Astrocyte (in vitro differentiated cells and primary cell): ENCODE measurements at regions not wholly inside any gene's neighbourhood (a gene's known extent, or its start where the extent isn't known, plus 50 kb on each side); places are given as distances from the start of the nearest gene placed in this dataset.

Experiments used
- DNase-seq: peaks from one replicate; pipeline ENCODE4 v3.0.0-alpha.2; 2010; ENCODE audit warnings: low read depth
- FAIRE-seq: peaks from 2 replicates; lab custom pipeline; 2011; peaks lifted over from hg19 to GRCh38; lab: Jason Lieb, UNC
- H2AFZ ChIP-seq: 2 replicates; pipeline ENCODE4 v1.6.0; 2012; ENCODE audit warnings: low read depth, low read length, inconsistent platforms
- H3K27ac ChIP-seq: 2 replicates; pipeline ENCODE4 v1.5.1; 2011; ENCODE audit warnings: low read depth, low read length, inconsistent platforms
- H3K27me3 ChIP-seq: 2 replicates; pipeline ENCODE4 v1.6.0; 2011; ENCODE audit warnings: low read length, inconsistent platforms; ENCODE audit not compliant: insufficient read depth
- H3K36me3 ChIP-seq: 2 replicates; pipeline ENCODE4 v1.5.1; 2011; ENCODE audit warnings: low read length, inconsistent platforms; ENCODE audit not compliant: insufficient read depth
- H3K4me1 ChIP-seq: 2 replicates; pipeline ENCODE4 v1.5.1; 2011; ENCODE audit warnings: low read length, inconsistent platforms; ENCODE audit not compliant: insufficient read depth
- H3K4me2 ChIP-seq: 2 replicates; pipeline ENCODE4 v1.6.0; 2012; ENCODE audit warnings: low read length, inconsistent platforms
- H3K4me3 ChIP-seq: 2 replicates; pipeline ENCODE4 v1.5.1; 2011; ENCODE audit warnings: low read depth, mild to moderate bottlenecking, low read length, inconsistent platforms; ENCODE audit not compliant: insufficient read depth
- H3K79me2 ChIP-seq: 2 replicates; pipeline ENCODE4 v1.6.0; 2012; ENCODE audit warnings: mild to moderate bottlenecking, low read length, inconsistent platforms; ENCODE audit not compliant: insufficient read depth
- H3K9ac ChIP-seq: 2 replicates; pipeline ENCODE4 v1.6.0; 2012; ENCODE audit warnings: mild to moderate bottlenecking, low read length, inconsistent platforms
- H3K9me3 ChIP-seq: 2 replicates; pipeline ENCODE4 v1.5.1; 2012; ENCODE audit warnings: low read depth, mild to moderate bottlenecking, low read length, inconsistent platforms; ENCODE audit not compliant: insufficient read depth
- H4K20me1 ChIP-seq: 2 replicates; pipeline ENCODE4 v1.6.0; 2012; ENCODE audit warnings: low read length, inconsistent platforms; ENCODE audit not compliant: insufficient read depth
- H3K27ac Mint-ChIP-seq: one replicate; pipeline ENCODE4 v1.8.0; 2021; ENCODE audit warnings: mild to moderate bottlenecking, mixed read lengths; ENCODE audit not compliant: unreplicated experiment
- H3K27me3 Mint-ChIP-seq: one replicate; pipeline ENCODE4 v1.8.0; 2021; ENCODE audit warnings: low read depth, mixed read lengths; ENCODE audit not compliant: unreplicated experiment
- H3K36me3 Mint-ChIP-seq: one replicate; pipeline ENCODE4 v1.8.0; 2021; ENCODE audit warnings: low read depth, mixed read lengths; ENCODE audit not compliant: unreplicated experiment
- H3K4me1 Mint-ChIP-seq: one replicate; pipeline ENCODE4 v1.8.0; 2021; ENCODE audit warnings: low read depth, mixed read lengths; ENCODE audit not compliant: unreplicated experiment
- H3K4me3 Mint-ChIP-seq: one replicate; pipeline ENCODE4 v1.8.0; 2021; ENCODE audit warnings: mild to moderate bottlenecking, moderate library complexity, mixed read lengths; ENCODE audit not compliant: unreplicated experiment
- H3K9me3 Mint-ChIP-seq: one replicate; pipeline ENCODE4 v1.8.0; 2021; ENCODE audit warnings: mild to moderate bottlenecking, mixed read lengths; ENCODE audit not compliant: unreplicated experiment
- CTCF ChIP-seq: IDR thresholded peaks from 2 replicates; pipeline ENCODE4 v1.5.1; 2011; ENCODE audit warnings: low read depth, mild to moderate bottlenecking, inconsistent platforms, low read length, moderate library complexity; ENCODE audit not compliant: insufficient read depth
- EZH2 ChIP-seq: IDR thresholded peaks from 2 replicates; pipeline ENCODE4 v1.6.1; 2012; ENCODE audit warnings: mild to moderate bottlenecking, low read length, inconsistent platforms; ENCODE audit not compliant: insufficient read depth

DNA sequence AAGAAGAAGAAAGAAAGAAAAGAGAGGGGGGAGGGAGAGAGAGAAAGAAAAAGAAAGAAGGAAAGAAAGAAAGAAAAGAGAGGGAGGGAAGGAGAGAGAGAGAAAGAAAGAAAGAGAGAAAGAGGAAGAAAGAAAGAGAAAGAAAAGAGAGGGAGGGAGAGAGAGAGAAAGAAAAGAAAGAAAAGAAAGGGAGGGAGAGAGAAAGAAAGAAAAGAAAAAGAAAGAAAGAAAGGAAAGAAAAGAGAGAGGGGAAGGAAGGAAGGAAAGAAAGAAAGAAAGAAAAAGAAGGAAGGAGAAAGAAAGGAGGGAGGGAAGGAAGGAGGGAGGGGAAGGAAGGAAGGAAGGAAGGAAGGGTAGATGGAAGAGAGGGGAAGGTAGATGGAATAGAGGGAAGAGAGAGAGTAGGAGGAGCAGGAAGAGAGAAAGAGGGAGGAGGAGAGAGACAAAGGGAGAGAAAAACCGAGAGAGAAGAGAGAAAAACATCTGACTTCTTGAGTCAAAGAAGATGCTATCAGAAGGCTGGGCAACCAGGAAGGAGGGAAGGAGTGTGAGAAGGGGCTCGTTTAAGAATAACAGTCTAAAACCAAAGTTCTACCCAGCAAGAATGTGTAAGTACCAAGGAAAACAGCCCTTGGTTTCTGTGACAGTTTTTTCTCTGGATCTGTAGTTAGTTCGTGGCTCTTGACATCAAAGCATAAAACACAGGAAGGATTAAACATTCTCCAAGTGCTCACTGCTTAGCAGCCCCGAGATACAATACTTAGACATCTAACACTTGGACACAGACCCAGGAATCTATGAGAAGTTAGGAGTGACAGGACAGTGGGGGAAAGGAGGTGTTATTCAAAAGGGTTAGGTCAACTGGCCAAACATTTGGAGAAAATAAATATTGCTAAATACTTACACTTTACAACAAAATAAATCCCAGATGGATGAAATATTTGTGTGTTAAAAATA is 131.9 kb upstream of the STMND1 start:
- no peak overlapping the region for H3K4me3 ChIP-seq
- DNase-seq (no peak), FAIRE-seq (no peak)
- H2AFZ ChIP-seq, result peak overlapping the region; percentile 11
- H3K79me2 ChIP-seq, result no peaks in the 10 kb centered on the region
- no peak overlapping the region for H3K4me2 ChIP-seq
- no peaks in the 10 kb centered on the region for H3K9me3 ChIP-seq
- TF ChIP-seq CTCF (no peak), EZH2 (no peak)
- no peak overlapping the region for H3K9ac ChIP-seq
- no peaks in the 10 kb centered on the region for H4K20me1 ChIP-seq
- no peak overlapping the region for H3K27ac Mint-ChIP-seq
- H3K4me1 ChIP-seq, result peaks cover 3% of the 10 kb centered on the region
- H3K36me3 ChIP-seq, result no peaks in the 10 kb centered on the region
- no peaks in the 10 kb centered on the region for H3K27me3 ChIP-seq
- H3K9me3 Mint-ChIP-seq, result peaks cover 2% of the 10 kb centered on the region
- no peaks in the 10 kb centered on the region for H3K36me3 Mint-ChIP-seq
- H3K4me3 Mint-ChIP-seq, result no peak overlapping the region
- no peak overlapping the region for H3K27ac ChIP-seq
- peaks cover 21% of the 10 kb centered on the region for H3K27me3 Mint-ChIP-seq
- peaks cover 19% of the 10 kb centered on the region for H3K4me1 Mint-ChIP-seq

DNA sequence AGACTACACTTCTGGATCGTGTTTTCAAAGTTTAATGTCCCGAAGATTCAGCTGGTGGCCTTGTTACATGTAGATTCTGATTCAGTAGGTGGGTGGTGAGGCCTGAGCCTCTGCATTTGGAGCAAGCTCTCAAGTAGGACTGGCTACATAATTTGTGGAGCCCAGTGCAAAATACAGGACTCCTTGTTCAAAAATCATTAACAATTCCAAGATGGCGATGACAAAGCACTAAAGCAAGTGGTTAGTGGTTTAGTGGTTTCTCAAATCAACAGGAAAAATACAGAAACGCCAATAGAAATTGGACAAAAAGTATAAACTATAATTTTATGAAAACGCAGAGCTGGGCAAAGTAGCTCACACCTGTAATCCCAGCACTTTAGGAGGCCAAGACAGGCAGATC is 133.7 kb upstream of the STMND1 start:
- FAIRE-seq (no peak), DNase-seq (no peak)
- no peak overlapping the region for H3K9ac ChIP-seq
- H2AFZ ChIP-seq, result no peak overlapping the region
- no peaks in the 10 kb centered on the region for H3K36me3 ChIP-seq
- H3K36me3 Mint-ChIP-seq, result no peaks in the 10 kb centered on the region
- H3K4me3 ChIP-seq, result no peak overlapping the region
- no peak overlapping the region for H3K27ac Mint-ChIP-seq
- H3K27me3 ChIP-seq, result no peaks in the 10 kb centered on the region
- H3K27ac ChIP-seq, result no peak overlapping the region
- H3K9me3 Mint-ChIP-seq, result no peaks in the 10 kb centered on the region
- H4K20me1 ChIP-seq, result no peaks in the 10 kb centered on the region
- H3K4me3 Mint-ChIP-seq, result no peak overlapping the region
- TF ChIP-seq EZH2 (no peak), CTCF (no peak)
- peaks cover 10% of the 10 kb centered on the region for H3K4me1 ChIP-seq
- no peak overlapping the region for H3K4me2 ChIP-seq
- H3K79me2 ChIP-seq, result no peaks in the 10 kb centered on the region
- H3K9me3 ChIP-seq, result no peaks in the 10 kb centered on the region
- peaks cover 19% of the 10 kb centered on the region for H3K4me1 Mint-ChIP-seq
- H3K27me3 Mint-ChIP-seq, result peaks cover 11% of the 10 kb centered on the region

DNA sequence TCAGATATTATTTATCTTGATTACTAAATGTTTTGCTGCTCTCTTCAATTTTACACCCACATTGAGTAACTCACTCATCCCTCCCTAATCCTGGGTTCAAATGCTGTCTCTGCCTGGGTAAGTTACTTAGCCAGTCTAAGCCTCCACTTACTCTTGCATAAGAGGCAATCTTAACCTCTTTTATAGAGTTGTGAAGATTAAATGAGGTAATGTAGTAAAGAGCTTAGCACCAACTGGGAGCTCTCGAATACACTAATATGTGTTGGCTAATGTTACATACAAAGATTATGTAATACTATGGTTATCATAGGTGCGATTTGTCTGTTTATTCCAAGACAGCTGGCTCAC is 134.4 kb upstream of the STMND1 start:
- FAIRE-seq, result no peak
- no peak overlapping the region for H3K4me3 Mint-ChIP-seq

More for the DNA sequence above, 134.4 kb upstream of the STMND1 start:
- Mint-ChIP-seq H3K9me3 (no peaks in the 10 kb centered on the region), H3K27me3 (peaks cover 9% of the 10 kb centered on the region), H3K27ac (no peak overlapping the region), H3K4me1 (peaks cover 19% of the 10 kb centered on the region), H3K36me3 (no peaks in the 10 kb centered on the region)
- Histone ChIP-seq H3K27me3 (no peaks in the 10 kb centered on the region), H3K27ac (no peak overlapping the region), H3K9ac (no peak overlapping the region), H3K4me1 (peaks cover 10% of the 10 kb centered on the region), H3K4me3 (no peak overlapping the region), H4K20me1 (no peaks in the 10 kb centered on the region), H3K9me3 (no peaks in the 10 kb centered on the region), H2AFZ (no peak overlapping the region), H3K4me2 (no peak overlapping the region), H3K79me2 (no peaks in the 10 kb centered on the region), H3K36me3 (no peaks in the 10 kb centered on the region)
- TF ChIP-seq EZH2 (no peak), CTCF (no peak)
- no peak for DNase-seq
